ENCODE measurements at regions not wholly inside any gene's neighbourhood (a gene's known extent, or its start where the extent isn't known, plus 50 kb on each side); places are given as distances from the start of the nearest gene placed in this dataset.

DNA sequence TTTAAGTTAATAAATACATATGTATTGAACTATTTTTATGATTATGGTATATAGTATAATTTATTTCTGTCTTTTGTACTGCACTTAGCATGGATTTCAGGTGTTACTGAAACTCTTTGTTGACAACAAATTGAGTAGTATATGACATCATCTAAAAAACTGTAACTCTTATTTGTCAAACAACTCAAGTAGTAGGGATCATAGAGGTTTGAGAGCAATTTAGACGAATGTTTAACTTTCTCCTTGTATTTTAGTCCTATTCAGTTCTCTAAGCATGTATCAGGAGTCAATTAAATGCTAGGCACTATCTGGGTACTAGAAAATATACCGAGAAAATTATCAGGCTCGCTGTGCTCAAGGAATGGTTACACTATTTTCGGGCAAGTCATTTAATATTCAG is 595.2 kb downstream of the METTL15 start:
- TF ChIP-seq POLR2A (IDR thresholded peaks at IDR 0.05; ENCODE audit: low read depth, low read length) (no peak), TAF1 (IDR thresholded peaks at IDR 0.05; ENCODE audit: low read depth, low read length) (no peak), POLR2AphosphoS5 (IDR thresholded peaks at IDR 0.05; ENCODE audit: low read depth, low read length) (no peak), SPI1 (IDR thresholded peaks at IDR 0.05; ENCODE audit: low read depth, low read length) (no peak), PAX5 (IDR thresholded peaks at IDR 0.05; ENCODE audit: insufficient read depth, low read length, severe bottlenecking) (no peak)
